ENCODE measurements at regions not wholly inside any gene's neighbourhood (a gene's known extent, or its start where the extent isn't known, plus 50 kb on each side); places are given as distances from the start of the nearest gene placed in this dataset.
"Not testable (repeated sequence)": the region's sequence is repeated elsewhere in the genome, so short reads cannot be mapped to it uniquely, and the experiment has no call there.

DNA sequence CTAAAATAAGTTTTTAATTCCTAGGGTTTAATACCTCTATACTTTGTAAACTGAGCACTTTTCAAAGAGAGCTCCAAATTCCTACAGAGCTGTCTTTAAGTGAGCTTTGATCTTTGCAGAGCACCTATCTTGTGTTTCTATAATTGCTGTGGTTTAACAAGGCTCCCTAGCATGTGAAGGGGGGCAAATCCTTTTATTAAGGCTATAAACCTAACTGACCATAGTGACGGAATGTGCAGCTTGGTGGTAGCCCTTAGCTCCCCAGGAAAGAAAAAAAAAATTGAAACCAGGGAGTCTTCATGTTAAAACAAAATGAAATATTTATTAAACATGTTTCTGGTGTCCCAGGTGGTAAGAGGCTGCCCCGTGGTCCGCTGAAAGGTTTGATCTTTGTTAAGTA is 78.6 kb upstream of the ETAA1 start:
- DNase-seq, result no peak

- no peak for DNase-seq
These were observed 78.1 kb upstream of the ETAA1 start for GRCh38 chr2:67318993-67319481.

DNA sequence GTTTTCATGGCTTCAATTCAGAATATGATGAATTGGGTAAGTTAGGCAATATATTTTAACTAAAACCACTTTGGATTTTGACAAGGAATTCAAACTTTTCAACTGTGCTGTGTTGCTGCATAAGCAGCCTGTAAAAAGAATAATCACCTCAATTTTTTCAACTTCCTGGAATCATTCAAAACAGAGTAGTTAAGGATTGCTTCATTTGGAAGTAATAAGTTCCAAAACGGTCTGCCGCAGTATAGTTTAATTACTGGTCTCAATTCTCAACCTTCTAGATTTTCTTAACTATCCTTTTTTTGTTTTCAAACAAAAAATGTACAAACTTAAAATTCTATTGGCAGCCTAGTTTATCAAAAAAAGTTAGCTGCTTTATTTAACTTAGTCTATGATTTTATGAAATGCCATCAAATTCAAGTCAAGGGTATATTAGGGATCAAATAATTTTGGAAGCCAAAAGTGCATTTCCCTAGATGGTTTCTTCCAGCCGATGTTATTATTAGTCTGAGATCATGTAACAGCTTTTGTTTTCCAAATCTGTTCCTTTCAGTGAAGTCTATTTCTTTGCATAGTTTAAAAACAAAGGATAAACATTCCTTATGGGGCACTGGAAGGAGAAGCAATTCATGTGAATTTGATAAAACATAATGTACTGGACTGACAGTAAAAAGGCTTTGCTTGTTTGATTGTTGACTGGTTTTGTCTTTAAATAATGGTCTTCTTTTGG is 76.1 kb upstream of the ETAA1 start:
- DNase-seq, result no peak

DNA sequence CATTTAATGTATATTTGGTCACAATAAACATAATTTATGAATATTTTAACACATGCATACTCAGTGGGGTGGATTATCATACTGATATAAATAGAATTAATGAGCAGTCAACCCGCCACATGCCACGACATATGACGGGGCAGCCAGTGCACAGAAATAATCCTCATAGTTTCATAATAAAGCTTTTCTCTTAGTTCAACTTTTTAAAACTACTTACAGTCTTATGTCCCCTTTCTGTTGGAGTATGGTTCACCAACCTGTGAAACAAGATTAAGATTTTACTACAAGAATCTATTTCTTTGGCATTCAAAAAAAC is 75.6 kb upstream of the ETAA1 start:
- DNase-seq, result no peak

DNA sequence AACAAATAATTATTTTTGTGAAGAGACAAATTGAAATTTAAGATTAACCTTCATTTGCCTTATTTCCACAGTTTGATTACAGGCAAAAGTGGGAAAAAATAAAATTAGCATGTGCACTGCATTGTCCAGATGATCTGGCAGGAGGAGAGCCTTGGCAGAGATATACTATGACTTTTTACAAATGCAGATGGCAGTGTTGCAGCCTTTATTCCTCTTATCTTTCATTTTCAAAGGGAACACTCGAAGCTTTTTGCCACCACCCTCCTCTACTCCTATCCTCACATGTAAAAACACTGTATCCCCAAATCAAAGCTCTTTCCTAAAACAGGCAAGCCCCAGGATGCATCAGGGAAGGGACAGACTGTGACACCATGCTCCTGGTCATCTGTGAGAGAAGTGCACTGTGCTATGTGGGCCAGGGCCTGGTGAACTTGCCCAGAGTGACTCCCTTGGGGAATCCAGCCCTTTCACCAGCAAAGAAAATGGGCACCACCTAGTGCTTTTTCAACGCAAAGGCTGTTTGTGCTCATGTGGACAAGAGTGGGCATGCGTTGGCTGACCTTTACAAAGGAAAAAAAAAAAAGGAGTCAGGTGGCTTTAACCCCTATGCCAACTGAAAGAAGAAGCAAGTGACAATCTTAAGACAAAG is 74.7 kb upstream of the ETAA1 start:
- peak; percentile 36 for DNase-seq

DNA sequence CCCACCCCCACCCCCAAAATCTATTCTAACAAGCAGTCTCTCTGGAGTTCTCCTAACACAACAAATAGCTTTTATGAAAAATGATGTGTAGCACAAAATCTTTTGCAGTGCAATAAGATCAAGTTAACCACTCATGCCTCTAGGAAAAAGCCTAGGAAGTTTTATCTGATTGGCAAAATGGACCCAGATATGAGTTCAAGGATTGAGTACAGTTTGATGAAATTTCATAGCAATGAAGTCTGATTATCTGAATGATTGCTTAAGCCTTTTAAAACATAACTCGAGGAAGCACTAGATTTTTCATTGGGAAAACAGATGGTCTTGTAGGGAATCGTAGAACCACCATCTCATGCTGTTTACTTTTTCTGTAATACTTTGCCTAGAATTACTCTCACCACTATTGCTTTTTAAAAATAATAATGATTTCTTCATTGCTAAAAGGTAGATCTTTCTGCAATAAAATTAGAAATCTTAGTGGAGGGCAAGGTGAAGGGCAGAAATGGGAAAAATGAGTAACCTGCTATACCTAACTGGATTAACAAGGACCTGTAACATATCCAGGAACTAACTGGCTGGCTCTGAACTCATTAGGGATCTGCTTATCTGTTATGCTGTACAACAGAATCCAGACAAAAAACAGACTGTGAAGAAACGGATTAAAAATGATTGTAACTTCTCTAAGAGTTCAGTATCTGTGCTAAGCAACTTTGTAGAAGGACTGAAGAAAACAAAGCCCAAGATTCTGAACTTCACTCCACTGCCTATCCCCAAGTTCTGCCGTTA is 73.7 kb upstream of the ETAA1 start:
- DNase-seq, result no peak

- no peak for DNase-seq
These were observed 67.6 kb upstream of the ETAA1 start for GRCh38 chr2:67329513-67329912.

DNA sequence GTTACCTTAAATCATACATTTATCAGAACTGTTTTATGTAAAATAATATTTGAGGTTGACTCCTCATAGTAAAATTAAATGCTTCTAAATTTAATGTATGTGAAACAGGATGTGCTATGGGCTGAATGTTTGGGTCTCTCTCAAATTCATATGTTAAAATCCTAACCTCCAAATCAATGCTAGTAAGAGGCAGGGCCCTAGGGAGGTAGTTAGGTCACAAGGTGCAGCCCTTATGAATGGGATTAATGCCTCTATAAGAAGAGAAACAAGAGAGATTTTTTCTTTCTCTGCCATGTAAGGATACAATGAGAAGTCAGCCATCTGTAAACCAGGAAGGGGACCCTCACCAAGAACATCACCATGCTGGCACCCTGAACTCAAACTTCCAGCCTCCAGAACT is 67.2 kb upstream of the ETAA1 start:
- no peak for DNase-seq

DNA sequence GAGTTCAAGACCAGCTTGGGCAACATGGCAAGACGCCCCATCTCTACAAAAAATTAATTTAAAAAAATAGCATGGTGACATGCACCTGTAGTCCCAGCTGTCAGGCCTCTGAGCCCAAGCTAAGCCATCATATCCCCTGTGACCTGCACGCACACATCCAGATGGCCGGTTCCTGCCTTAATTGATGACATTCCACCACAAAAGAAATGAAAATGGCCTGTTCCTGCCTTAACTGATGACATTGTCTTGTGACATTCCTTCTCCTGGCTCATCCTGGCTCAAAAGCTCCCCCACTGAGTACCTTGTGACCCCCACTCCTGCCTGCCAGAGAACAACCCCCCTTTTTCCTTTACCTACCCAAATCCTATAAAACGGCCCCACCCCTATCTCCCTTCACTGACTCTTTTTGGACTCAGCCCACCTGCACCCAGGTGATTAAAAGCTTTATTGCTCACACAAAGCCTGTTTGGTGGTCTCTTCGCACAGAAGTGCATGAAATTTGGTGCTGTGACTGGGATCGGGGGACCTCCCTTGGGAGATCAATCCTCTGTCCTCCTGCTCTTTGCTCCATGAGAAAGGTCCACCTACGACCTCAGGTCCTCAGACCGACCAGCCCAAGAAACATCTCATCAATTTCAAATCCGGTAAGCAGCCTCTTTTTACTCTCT is 65.6 kb upstream of the ETAA1 start:
- DNase-seq, result not testable (repeated sequence)

GRCh38 chr2:67337903-67338302 is 59.2 kb upstream of the ETAA1 start:
- no peak for DNase-seq

GRCh38 chr2:67338601-67339233 is 58.4 kb upstream of the ETAA1 start:
- DNase-seq, result no peak

DNA sequence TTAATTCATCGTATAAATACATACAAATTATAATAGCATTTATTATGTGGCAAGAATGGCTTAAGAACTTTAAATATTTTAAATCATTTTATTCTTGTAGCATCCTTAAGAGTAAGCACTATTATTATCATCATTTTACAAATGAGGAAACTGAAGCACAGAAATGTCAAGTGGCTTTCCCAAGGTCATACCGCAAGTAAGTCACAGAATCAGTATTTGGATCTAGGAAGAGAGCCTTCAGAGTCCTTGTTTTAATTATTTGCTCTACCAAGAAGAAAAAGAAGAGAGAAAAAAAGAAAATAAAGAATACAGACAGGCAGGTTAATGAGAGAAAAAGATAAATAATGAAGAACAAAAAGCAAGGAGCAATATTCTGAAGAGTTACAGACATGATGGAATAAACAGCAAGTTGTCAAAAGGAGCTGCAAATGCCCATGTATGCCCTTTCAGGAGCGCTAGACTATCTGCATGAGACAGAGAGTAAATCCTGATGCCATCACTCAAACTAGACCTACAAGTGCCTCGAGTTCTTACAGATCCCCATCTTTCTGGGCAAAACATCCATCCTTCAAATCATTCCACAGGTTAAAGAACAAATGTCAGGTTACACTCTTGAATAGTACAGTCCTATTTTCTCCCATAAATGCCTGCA is 57.8 kb upstream of the ETAA1 start:
- no peak for DNase-seq

DNA sequence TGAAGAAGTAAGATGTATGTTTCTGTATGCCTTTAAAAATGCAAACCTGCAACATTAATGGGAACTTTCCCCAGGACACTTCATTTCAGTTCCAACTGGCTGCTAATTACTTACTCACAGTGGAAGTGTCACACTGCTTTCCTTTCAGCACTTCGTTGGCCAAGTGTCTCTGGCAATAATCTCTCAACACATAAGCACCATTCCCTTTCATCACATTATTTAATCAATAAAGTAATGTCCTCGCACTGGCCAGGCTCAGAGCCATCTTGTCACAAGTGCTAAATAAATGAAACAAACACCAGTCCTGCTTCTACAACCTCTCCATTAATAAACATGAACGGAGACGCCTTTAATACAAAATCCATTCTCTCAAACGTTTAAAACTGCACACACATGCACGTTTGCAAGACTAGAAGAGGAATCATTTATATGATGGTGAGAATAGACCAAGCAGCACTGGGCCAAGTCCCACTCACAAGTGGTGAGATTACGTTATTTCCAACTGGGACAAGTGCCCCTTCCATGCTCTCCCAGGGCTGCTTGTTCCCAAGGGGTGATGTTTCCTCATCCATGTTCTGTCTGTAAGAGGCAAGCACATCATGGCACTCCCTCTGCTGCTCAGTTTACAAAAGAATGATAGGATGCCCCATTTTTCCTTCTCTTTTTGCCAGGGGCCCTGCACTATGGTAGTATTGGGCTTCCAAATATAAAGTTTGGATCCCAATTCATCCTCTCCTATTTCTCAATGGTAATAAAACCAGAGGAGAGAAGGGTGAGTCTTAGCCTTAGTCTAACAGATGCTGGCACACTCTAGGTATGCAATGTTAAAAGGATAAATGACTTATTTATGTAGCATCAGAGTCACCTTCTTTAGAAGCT is 56.8 kb upstream of the ETAA1 start:
- no peak for DNase-seq

DNA sequence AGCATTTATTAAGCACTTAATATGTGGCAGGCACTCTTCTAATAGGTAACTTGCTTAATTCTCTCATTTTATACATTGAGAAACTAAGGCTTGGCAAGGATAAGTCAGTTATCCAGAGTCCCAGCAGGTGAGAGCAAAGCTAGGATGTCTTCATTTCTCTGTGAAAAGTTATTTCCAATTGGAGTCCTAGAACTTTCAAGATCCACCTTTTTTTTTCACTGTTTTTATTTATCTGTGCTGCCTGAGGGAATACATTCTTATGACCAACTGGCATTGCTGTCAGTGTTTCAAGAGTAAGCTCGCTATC is 56.2 kb upstream of the ETAA1 start:
- DNase-seq, result no peak

DNA sequence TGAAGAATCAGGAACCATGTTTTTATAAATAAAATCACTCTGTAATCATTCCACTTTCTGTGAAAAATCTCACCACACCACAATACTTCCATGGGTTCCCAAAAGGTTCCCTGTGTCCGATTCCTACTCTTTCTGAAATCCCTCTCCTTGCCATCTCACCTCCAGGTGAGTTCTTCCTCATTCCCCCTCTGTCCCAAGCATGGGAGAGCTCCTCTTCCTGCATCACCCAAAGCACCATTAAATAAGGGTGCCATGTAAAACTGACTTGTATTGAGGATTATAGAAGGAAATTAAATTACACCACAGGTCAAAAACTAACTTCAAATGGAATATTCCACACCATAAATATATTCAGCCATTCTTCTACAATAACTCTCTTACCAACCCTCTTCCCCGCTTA is 55.8 kb upstream of the ETAA1 start:
- no peak for DNase-seq

- no peak for DNase-seq
These were observed 54.7 kb upstream of the ETAA1 start for GRCh38 chr2:67342394-67342793.

- DNase-seq, result no peak
These were observed 50.3 kb upstream of the ETAA1 start for GRCh38 chr2:67346718-67347407.
